GF-D8 (cell line): ENCODE measurements at regions not wholly inside any gene's neighbourhood (a gene's known extent, or its start where the extent isn't known, plus 50 kb on each side); places are given as distances from the start of the nearest gene placed in this dataset.
"Not testable (repeated sequence)": the region's sequence is repeated elsewhere in the genome, so short reads cannot be mapped to it uniquely, and the experiment has no call there.

Experiments
- DNase-seq: peaks from one replicate; lab custom pipeline; 2025; lab: John Stamatoyannopoulos, UW

DNA sequence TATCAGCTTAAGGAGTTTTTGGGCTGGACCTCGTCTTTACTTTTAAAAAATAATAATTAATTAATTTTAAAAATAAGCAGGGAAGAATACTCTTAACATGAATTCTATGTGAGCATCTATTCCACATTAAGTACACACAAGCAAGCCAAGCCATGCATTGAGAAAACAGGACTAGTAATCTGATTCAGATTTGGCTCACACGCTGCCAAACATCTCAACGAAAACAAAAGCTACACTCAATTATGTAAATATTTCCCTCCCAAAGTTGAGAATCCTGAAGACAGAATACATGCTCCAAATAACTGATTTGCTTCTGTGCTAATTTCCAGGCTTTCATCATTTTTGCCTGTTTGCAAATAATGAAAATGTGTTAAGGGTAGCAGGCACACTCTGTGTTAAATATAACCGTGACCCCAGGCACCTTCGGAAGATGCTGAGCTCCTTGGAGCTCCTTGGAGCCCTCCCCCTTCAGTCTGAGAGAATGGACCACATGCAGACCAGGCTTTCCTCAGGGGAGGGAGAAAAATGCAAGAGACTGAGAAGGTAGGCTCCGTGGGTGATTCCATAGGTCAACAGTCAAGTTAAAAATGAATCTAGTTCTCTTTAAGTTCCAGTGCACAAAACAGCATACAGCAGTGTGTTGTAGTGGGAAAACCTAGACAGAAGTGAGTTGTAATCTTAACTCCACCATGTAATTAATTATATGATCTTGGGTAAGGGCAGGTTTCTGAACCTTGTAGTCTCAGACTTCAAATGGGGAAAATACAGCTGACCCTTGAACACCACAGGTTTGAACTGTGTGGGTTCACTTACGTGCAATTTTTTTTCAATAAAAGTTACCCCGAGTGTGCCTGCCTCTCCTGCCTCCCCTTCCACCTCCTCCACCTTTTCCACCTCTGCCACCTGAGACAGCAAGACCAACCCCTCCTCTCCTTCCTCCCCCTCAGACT, 161.3 kb upstream of the RREB1 start:
- no peak for DNase-seq

DNA sequence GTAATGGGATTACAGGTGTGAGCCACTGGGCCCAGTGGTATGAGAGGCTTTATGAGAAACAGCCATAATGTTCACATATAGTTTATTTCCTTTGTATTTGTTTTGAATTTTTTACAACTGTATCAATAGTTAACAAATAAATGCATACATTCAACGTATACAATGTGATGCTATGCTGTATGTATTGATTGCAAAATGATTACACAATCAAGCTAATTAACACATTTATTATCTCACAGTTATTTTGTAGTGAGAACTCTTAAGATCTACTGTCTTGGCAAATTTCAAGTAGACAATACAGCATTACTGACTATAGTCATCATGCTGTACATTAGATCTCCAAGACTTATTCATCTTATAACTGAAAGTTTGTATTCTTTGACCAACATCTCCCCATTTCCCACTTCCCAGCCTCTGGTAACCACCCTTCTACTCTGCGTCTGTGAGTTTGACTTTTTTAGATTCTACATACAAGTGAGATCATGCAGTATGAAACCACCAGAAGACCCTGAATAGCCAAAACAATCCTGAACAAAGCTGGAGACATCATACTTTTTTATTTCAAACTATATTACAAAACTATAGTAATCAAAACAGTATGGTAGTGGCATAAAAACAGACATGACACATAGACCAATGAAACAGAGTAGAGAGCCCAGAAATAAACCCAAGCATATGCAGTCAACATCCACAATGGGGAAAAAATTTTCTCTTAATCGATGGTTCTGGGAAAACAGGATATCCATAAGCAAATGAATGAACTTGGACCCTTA, 157.2 kb upstream of the RREB1 start:
- no peak for DNase-seq

DNA sequence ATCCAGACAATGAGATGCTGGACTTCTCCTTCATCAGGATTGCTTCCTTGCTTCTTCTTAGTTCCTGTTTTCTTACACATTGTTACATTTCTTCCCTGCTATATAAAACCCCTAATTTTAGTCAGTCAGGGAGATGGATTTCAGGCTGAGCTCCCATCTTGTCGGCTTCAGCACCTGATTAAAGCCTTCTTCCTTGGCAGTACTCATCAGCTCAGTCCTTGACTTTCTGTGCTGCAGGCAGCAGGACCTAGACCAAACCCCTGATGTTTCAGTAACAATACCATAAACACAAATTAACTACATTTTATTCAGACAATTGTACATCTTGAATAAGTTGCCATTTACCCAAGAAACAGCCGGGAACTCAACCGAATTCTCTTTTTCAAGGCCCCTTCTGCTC, 156.4 kb upstream of the RREB1 start:
- no peak for DNase-seq

DNA sequence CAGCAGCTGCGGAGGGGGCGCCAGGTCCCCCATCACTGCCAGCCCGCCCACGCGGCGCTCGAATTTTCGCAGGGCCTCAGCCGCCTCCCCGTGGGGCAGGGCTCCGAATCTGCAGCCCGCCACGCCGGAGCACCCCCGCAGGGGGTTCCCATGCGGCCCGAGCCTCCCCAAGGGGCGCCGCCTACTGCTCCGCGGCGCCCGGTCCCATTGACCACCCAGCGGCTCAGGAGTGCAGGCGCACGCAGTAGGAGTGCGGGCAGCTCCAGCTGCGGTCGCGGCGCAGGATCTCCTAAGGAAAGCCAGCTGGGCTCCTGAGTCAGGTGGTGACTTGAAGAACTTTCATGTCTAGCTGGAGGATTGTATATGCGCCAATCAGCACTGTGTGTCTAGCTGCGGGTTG, 155.3 kb upstream of the RREB1 start:
- DNase-seq, result no peak

DNA sequence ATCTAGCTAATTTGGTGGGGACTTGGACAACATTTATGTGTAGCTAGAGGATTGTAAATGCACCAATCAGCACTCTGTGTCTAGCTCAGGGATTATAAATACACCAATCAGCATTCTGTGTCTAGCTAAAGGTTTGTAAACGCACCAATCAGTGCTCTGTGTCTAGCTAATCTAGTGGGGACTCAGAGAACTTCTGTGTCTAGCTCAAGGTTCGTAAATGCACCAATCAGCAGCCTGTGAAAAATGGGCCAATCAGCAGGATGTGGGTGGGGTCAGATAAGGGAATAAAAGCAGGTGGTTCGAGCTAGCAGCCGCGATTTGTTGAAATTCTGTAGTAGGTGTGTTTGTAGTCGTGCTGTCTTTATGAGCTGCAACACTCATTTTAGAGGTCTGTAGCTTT, 154.8 kb upstream of the RREB1 start:
- not testable (repeated sequence) for DNase-seq

DNA sequence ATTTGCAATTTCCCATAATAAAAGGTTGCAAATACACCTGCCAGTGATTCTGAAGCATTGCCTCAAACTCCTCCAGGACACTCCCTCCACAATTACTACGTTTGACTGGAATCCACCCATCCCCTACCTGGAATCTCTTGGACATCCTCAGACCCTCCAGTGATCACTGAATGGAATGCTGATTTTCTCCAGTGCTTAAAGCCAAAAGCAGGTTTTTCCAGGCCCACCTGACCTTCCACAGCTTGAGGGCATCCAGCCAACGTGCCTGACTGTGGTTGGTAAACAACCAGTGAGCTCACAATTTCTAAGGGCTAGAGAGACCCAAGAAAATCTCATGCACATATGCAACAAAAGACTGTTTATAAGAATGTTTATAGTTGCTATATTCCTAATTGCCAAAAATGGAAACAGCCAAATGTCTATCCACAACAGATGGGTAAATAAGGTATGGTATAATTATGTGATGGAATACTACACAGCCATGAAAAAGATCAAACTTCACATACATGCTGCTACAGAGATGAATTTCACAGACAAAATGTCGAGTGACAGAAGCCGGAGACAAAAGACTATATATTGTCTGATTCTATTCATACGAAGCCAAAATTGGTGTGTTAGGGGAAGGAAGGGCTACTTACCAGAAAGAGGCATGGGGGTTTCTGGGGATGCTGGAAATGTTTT, 147.1 kb upstream of the RREB1 start:
- no peak for DNase-seq

DNA sequence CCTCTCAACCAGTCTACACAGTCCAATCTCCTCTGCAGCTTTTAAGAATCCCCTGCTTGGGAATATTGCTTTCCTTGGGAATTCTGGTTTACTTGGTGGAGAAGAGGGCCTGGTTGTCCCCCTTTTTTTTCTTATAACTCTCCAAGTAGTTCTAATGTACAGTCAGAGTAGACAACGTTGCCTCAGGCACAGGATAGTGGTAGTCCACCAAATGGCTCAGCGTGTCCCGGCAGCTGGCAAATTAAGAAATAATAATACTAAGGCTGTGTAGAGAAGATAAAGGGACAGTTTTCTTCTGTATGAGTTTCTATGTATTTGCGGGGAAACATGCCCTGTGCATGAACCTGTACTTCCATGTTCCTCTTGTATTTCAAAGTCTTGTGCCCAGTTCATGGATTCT, 145.7 kb upstream of the RREB1 start:
- no peak for DNase-seq

DNA sequence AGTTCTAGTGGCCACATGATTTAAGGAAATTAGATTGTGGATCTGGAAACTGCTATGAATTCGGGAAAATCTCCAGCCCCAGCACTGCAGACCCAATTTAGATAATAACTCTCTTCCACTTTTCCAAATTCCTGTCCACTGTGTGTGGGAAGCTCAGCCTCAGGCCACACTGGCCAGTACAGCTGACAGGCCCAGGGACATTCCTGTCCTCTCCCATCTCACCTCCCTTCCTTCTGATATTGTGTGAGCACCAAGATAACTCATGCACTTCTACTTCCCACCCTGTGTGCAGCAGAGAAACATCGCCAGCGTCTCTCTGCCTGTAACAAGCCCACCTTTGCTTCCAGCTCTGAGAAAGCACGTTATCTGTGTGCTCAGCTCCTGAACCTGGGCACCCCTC, 145.1 kb upstream of the RREB1 start:
- no peak for DNase-seq

DNA sequence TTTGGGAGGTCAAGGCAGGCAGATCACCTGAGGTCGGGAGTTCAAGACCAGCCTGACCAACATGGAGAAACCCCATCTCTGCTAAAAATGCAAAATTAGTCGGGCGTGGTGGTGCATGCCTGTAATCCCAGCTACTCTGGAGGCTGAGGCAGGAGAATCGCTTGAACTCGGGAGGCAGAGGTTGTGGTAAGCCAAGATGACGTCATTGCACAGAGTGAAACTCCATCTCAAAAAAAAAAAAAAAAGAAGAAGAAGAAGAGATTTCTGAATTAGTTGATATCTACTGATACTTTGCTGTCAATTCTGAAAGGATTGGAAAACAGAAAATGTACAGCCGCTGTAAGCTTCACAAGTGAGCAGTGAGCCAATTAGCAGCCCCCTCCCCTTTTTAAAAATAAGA, 144.4 kb upstream of the RREB1 start:
- DNase-seq, result not testable (repeated sequence)

DNA sequence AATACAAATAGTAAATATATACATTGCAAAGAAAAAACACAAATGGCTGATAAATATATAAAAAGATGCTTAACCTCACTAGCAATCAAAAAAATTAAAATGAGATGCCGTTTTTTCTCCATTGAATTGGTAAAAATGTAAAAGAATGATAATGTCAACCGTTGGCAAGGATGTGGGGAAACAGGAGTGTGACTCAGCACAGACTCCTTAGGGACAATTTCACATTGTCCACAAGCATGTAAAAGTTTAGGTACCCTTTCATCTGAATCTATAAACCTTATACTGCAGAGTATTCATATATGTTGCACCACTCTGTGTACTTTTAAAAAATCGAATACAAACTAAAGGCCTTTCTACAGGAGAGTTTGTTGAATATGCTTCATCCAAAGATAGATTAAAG, 143.1 kb upstream of the RREB1 start:
- no peak for DNase-seq

DNA sequence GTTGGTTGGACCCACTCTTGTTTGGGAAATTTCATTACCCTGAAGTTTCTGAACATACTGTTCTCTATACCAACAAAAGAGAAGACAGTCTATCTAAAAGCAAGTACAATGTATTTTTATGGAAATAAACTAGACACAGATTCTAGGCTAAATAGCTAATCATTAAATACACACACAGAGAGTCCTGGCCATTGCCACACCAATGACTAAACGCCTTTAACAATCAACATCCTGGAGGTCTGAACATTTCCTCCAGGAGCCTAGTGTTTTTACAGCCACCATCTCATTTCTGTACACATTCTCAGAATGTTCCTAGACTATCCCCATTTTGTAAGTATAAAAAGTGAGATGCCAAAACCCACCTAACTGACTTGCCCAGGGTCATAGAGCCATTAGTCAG, 141.6 kb upstream of the RREB1 start:
- no peak for DNase-seq

DNA sequence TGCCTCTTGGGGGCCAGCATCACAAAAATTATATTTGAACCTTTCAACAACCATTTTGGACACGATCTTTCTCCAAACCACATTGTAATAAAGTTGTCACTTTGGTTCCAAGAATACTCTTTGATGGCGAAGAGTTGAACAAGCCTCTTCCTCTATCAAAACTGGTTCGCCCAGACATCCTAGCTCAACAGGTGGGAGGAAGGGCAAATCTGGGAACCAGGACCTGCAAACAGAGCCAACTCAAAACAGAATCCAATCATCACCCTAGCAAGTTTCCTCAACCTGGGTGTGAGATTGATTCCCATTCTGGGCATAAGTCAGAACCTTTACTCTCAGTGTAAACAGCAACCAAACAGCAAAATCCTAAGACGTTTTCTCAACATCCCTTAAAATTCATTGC, 141.2 kb upstream of the RREB1 start:
- DNase-seq, result no peak

DNA sequence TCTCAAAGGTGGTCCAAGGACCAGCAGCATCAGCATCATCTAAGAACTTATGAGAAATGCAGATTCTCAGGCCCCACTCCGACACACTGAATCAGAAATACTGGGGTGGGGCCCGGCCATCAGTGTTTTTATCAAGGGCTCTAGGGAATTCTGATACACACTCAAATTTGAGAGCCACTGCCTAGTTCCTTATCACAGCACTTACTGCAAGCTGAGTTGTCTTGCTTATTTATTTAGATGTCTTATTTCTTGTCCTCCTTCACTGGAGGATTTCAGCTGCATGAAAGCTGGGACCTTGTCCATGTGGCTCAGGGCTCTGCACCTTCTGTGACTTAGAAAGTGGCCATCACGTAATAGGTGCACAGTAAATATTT, 139.4 kb upstream of the RREB1 start:
- no peak for DNase-seq

DNA sequence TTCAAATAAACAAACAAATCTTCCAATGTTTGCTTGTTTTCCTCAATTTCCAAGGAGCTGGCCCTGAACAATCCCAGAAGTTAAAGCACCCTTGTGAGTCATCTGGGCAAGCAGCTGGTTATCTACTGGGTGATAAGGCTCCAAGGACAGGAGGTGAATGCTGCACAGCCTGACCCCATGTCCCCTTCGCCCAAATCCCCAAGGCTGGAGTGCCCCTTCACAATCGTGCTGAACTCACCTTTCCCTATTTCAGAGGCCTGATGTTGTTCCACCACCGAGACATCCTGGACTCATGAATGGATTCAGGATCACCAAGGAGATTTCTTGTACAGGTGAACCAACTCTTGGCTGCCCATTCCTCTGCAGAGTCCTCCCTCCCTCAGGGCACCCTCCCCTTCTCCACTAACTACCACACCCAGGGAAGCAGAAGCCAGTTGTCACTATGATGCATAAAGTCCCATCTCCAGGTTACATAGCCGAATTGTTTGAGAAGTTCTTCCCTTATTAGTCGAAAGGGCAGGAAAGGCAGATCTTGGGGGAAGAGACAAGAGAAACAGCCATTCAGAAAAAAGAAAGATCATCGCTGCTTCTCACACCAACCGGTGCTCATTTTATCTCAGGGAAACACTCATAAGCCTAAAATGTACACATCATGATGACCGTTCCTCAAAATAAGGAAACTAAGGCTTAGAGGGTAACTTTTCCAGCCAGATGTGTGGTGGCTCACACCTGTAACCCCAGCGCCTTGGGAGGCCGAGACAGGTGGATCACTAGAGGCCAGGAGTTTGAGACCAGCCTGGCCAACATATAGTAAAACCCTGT, 138.8 kb upstream of the RREB1 start:
- no peak for DNase-seq

DNA sequence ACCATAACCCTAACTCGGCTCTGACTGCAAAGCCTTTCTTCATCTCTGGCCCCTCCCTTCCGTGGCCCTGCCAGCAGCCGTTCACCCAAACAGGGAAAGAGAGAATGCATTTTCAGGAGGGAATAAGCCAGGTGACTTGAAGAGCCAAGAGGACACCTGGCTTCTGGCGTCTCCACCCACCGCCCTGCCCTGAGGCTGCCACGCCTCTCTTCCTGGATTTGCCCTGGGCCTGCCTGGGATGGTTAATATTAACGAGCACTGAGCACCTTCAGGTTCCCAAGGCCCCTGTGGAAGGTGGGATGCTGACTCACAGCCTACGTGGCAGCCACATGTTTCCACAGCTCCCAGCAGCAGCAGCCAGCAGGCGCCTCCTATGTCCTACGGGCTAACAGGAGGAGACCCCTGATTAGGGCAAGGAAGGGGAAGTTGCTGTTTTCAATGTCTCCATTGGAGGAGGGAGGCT, 138.0 kb upstream of the RREB1 start:
- DNase-seq, result no peak

DNA sequence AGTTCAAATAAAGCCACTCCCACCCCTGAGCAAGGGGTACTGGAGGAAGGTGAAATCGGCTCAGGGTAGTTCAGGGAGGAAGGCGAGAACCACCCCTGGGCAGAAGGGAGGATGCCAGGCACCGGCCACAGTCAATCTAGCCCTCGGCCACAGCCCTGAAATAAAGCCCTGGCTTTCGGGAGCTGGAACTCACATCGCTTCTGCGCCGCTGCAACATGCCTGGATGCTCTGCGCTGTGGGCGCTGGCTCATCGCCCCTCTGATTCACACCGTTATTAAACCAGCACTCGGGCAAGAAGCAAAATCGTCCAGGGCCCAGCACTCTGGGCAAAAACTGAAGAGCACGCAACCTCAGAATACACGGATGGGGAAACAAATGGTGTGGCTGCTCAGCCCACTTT, 136.9 kb upstream of the RREB1 start:
- DNase-seq, result no peak

DNA sequence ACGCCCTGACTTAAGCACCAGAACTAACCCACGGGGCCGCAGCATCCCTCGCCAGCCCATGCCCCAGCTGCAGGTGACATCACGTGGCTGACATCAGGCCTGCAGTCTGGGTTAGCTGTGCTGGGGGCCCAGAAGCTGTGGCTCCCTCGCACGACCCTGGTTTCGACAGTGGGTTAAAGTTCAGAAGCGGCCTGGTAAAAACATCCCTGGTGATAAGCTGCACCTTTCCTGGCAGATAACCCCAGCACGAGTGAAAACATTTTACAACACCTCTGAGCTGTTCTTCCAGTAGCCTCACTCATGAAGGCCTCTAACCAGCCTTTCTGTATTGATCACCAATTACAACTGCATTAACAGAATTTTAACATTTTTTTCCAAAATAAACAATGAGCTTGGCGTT, 136.4 kb upstream of the RREB1 start:
- no peak for DNase-seq

DNA sequence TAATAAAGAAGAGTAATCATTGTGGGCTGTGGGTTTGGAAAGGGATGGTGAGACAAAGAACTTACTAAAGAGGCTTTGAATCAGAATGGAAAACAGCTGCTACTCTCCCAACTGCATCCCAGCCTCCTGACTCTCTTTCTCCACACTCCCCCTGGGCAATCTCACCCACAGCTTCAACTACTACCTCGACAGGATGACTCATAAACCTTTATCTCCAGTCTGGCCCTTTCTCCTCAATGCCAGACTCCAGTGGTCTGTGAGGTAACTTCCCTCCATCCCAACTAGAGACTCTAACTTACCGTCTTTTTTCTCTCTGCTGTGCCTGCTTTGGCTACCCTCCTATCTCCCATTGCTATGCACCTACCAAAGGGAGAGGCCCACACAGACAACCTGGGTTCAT, 135.3 kb upstream of the RREB1 start:
- peak; percentile 16 for DNase-seq

DNA sequence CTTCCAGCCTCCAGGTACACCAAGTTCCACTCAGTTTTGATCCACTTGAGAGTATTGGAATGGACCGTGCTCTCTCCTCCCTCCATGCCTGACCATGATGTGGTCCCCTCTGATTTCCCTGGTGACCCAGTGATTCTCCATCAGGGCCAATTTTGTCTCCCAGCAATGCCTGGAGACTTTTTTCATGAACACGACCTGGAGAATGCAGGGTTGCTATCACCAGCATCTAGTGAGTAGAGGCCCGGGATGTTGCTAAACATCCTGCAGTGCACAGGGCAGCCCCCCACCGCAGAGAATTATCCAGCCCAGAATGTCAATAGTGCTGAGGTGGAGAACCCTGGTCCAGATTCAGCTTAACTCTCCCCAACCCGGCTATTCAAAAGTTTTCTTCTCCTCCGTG, 134.0 kb upstream of the RREB1 start:
- peak; percentile 57 for DNase-seq

DNA sequence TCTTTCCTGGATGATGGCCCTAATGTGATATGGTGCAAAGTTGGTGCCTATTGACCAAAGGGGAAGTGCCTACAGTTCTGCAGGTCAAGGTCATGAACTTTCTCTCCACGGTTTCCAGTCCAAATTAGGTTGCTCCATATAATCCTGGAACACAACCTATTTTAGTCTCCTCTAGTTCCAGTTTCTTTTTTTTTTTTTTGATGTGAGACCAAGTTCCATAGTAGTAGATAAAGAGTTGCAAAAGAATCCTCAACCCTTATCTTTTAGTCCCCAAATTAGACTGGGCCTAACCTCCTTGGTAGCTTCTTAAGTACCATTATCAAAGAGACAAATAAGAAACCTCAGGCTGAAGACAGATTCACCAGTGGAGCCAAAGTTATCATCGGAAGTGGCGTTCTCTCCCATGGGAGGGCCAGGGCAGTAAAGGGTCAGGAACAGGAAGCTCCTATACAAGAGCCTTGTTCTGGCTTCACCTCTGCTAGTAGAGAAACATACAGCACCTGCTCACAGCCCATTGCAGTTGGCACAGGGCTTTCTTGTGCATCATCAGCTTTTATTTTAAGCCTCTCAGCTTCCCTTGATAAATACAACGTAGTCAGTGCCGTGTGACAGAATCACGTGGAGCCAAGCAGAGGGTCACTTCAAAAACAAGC, 132.2 kb upstream of the RREB1 start:
- DNase-seq, result peak; percentile 43

DNA sequence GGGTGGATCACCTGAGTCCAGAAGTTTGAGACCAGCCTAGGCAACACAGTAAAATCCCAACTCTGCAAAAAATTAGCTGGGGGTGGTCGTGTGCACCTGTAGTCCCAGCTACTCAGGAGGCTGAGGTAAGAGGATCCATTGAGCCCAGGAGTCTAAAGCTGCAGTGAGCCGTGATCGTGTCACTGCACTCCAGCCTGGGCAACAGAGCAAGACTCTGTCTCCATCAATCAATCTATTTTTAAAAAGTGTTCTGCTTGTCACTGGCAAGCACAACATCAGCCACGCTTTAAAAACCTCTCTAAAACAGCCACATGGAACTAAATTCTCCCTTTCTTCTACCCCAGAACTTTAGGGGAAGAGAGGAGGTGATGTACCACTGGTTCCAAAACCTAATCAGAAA, 131.6 kb upstream of the RREB1 start:
- DNase-seq, result no peak
